ENCODE measurements at regions not wholly inside any gene's neighbourhood (a gene's known extent, or its start where the extent isn't known, plus 50 kb on each side); places are given as distances from the start of the nearest gene placed in this dataset.

DNA sequence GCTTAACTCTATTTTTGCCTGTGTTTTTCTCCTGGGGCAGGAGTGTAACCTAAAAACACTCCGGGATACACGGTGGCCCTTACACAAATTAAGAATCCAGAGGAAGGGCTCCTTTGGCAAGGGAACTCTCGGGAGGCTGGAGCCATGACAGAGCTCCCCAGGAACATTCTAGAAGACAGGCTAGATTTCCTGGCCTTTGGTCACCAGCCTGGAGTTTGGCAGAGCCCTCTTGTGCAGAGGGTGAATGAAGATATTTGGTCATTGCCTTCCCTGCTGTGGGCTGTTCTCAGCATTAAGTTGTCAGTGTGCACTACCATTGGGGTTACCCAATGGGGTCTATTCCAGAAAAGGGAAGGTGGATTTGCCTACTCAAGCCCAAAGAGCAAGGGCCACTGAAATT lies 53.8 kb upstream of the LNX1 start:
- TF ChIP-seq TCF7L2 (IDR thresholded peaks at IDR 0.05; ENCODE audit: low read depth, low read length) (no peak), CTCF (IDR thresholded peaks at IDR 0.05) (no peak)

Measured in Panc1 (cell line).